Gastrocnemius medialis (tissue), 4 donors: ENCODE measurements at regions not wholly inside any gene's neighbourhood (a gene's known extent, or its start where the extent isn't known, plus 50 kb on each side); places are given as distances from the start of the nearest gene placed in this dataset.

Experiments used
- ATAC-seq, 2 donors: fragments of 150-250 bp; one replicate each; pipeline ENCODE4 v1.9.1; 2016
- DNase-seq, 2 donors: peaks; one replicate each; pipeline ENCODE4 v3.0.0-alpha.2; 2019
- H3K27ac ChIP-seq, 4 donors: fragments of 200-600 bp; sonication (generic); 1 replicate in 1 of 4; 2 replicates in 3 of 4; pipeline ENCODE4 v1.5.1; 2016 to 2018; ENCODE audit warnings: mild to moderate bottlenecking in 2 of 4, moderate library complexity in 1 of 4
- H3K27me3 ChIP-seq, 3 donors: fragments of 200-600 bp; sonication (generic) in 2 of 3; 1 replicate in 1 of 3; 2 replicates in 2 of 3; pipeline versions ENCODE4 v1.5.1 to v1.6.0; 2016 to 2019; ENCODE audit warnings: mild to moderate bottlenecking in 1 of 3, moderate library complexity in 1 of 3
- H3K36me3 ChIP-seq, 2 donors: fragments of 200-600 bp; sonication (generic) in 1 of 2; one replicate each; pipeline ENCODE4 v1.5.1; 2017 to 2018
- H3K4me1 ChIP-seq, 2 donors: fragments of 200-600 bp; sonication (generic) in 1 of 2; one replicate each; pipeline ENCODE4 v1.5.1; 2016 to 2017; ENCODE audit warnings: mild to moderate bottlenecking in 2 of 2
- H3K4me3 ChIP-seq, 4 donors: fragments of 200-600 bp; sonication (generic) in 3 of 4; 1 replicate in 1 of 4; 2 replicates in 3 of 4; pipeline ENCODE4 v1.5.1; 2016 to 2019; ENCODE audit warnings: mild to moderate bottlenecking in 2 of 4
- H3K9me3 ChIP-seq, 3 donors: fragments of 200-600 bp; sonication (generic) in 2 of 3; 1 replicate in 1 of 3; 2 replicates in 2 of 3; pipeline ENCODE4 v1.5.1; 2016 to 2019
- POLR2A ChIP-seq, 2 donors: fragments of 450-650 bp; IDR thresholded peaks; one replicate each; pipeline ENCODE4 v1.6.1; 2017; ENCODE audit warnings: antibody characterized with exemption in 2 of 2, mild to moderate bottlenecking in 2 of 2, moderate library complexity in 2 of 2
- in situ Hi-C, 4 donors: fragments of 200-750 bp; cut with MboI; loops; one replicate each; pipeline versions ENCODE4 v1.15.0 to v1.8.0; 2017; ENCODE audit warnings: low sequenced_read_pairs in 4 of 4
- intact Hi-C: fragments of 100-400 bp; cut with DNase I; formaldehyde crosslinking; loops from one replicate; pipeline ENCODE4 v1.15.1; 2023; ENCODE audit warnings: low total_unique reads
- TF ChIP-seq, protein P1 (sequence below), 5 experiments: fragments of 450-650 bp in 3 of 5; fragments of 200-600 bp in 2 of 5; sonication (generic) in 2 of 5; IDR thresholded peaks in 4 of 5; conservative IDR thresholded peaks in 1 of 5; 1 replicate in 4 of 5; 2 replicates in 1 of 5; pipeline ENCODE4 v1.5.1; 2016 to 2019; ENCODE audit warnings: antibody characterized with exemption in 5 of 5, mild to moderate bottlenecking in 3 of 5, moderate library complexity in 3 of 5

GRCh38 chr1:164983023-164983650 is 373.4 kb downstream of the LMX1A start:
- no peak for ATAC-seq
- intact Hi-C loops, result no loop called here
- peaks cover 3 to 11% of the 10 kb centered on the region in 2 donors for H3K4me1 ChIP-seq

GRCh38 chr1:164982545-164982944 is 374.0 kb downstream of the LMX1A start:
- no peak for ATAC-seq
- no peak for TF ChIP-seq POLR2A (IDR thresholded peaks at IDR 0.05)
- TF ChIP-seq, protein P1, sequence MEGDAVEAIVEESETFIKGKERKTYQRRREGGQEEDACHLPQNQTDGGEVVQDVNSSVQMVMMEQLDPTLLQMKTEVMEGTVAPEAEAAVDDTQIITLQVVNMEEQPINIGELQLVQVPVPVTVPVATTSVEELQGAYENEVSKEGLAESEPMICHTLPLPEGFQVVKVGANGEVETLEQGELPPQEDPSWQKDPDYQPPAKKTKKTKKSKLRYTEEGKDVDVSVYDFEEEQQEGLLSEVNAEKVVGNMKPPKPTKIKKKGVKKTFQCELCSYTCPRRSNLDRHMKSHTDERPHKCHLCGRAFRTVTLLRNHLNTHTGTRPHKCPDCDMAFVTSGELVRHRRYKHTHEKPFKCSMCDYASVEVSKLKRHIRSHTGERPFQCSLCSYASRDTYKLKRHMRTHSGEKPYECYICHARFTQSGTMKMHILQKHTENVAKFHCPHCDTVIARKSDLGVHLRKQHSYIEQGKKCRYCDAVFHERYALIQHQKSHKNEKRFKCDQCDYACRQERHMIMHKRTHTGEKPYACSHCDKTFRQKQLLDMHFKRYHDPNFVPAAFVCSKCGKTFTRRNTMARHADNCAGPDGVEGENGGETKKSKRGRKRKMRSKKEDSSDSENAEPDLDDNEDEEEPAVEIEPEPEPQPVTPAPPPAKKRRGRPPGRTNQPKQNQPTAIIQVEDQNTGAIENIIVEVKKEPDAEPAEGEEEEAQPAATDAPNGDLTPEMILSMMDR (IDR thresholded peaks at IDR 0.05 in 4 of 5, conservative IDR thresholded peaks at IDR 0.05 in 1 of 5), result no peak
- Histone ChIP-seq H3K36me3 (no peaks in the 10 kb centered on the region), H3K27me3 (no peaks in the 10 kb centered on the region), H3K4me1 (peaks cover 3 to 11% of the 10 kb centered on the region in 2 donors), H3K4me3 (no peak overlapping the region), H3K27ac (no peak overlapping the region), H3K9me3 (no peaks in the 10 kb centered on the region)
- DNase-seq, result no peak
- in situ Hi-C loops, result no loop called here
- intact Hi-C loops, result no loop called here

More at GRCh38 chr1:164983023-164983650, 373.4 kb downstream of the LMX1A start:
- no peaks in the 10 kb centered on the region for H3K9me3 ChIP-seq
- no peak overlapping the region for H3K4me3 ChIP-seq
- H3K27me3 ChIP-seq, result no peaks in the 10 kb centered on the region
- H3K27ac ChIP-seq, result no peak overlapping the region
- H3K36me3 ChIP-seq, result no peaks in the 10 kb centered on the region
- TF ChIP-seq POLR2A (IDR thresholded peaks at IDR 0.05), result no peak
- TF ChIP-seq, protein P1 (IDR thresholded peaks at IDR 0.05 in 4 of 5, conservative IDR thresholded peaks at IDR 0.05 in 1 of 5), result no peak
- in situ Hi-C loops, result no loop called here
- no peak for DNase-seq

DNA sequence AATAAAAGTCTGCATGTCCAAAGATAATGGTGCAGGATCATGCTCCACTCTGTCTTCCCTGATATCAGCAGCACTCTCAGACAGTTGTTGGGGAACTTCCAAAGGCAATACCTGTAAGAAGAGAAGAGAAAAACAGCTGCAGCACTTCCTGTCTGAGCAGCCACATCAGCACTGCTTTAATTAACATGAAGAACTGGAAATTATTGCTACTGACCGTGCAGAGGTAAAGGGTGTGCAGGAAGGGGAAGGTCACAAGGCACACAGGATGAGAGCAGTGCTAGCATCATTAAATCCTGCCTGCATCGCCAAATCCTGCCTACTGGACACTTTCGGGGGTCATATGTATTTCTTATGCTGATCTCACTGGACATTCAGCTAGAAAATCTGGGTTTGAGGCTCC is 379.0 kb downstream of the LMX1A start:
- ATAC-seq, result no peak
- H3K9me3 ChIP-seq, result no peaks in the 10 kb centered on the region
- peaks cover 3 to 7% of the 10 kb centered on the region in 2 donors for H3K4me1 ChIP-seq
- TF ChIP-seq, protein P1 (IDR thresholded peaks at IDR 0.05 in 4 of 5, conservative IDR thresholded peaks at IDR 0.05 in 1 of 5), result no peak
- no peak for TF ChIP-seq POLR2A (IDR thresholded peaks at IDR 0.05)
- H3K27ac ChIP-seq, result no peak overlapping the region
- no peaks in the 10 kb centered on the region for H3K36me3 ChIP-seq
- DNase-seq, result no peak
- no peak overlapping the region for H3K4me3 ChIP-seq
- in situ Hi-C loops (no loop called here), intact Hi-C loops (no loop called here)
- H3K27me3 ChIP-seq, result no peaks in the 10 kb centered on the region

DNA sequence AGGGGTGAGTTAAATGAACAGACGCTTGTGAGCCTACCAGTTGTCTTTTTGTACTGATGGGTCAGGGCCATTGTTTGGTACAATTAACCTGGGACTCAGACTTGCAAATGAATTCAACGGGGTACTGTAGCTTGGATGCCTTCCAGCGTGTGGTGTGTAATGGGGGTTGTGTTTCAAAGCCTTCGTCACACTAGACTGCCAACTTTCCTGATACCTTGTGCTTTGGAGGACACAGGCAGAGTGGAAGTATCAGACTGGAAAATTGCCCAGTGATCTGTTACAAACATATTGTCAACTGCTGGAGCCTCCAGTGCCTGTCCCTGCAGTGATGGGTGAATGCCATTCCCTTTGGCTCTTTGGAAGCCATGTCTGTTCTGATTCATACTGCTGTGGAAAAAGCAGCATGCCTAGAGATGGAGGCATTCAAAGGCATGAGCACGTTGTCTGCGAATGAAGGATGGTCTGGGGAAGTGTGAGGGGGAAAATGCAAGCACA is 384.5 kb downstream of the LMX1A start:
- Histone ChIP-seq H3K36me3 (no peaks in the 10 kb centered on the region), H3K9me3 (no peaks in the 10 kb centered on the region), H3K27ac (no peak overlapping the region), H3K4me1 (no peaks in the 10 kb centered on the region), H3K4me3 (no peak overlapping the region), H3K27me3 (no peaks in the 10 kb centered on the region)
- intact Hi-C loops (no loop called here), in situ Hi-C loops (no loop called here)
- ATAC-seq (no peak), DNase-seq (no peak)
- TF ChIP-seq, protein P1 (IDR thresholded peaks at IDR 0.05 in 4 of 5, conservative IDR thresholded peaks at IDR 0.05 in 1 of 5), result no peak
- TF ChIP-seq POLR2A (IDR thresholded peaks at IDR 0.05), result no peak

- Histone ChIP-seq H3K36me3 (no peaks in the 10 kb centered on the region), H3K4me1 (no peaks in the 10 kb centered on the region), H3K9me3 (no peaks in the 10 kb centered on the region), H3K27ac (no peak overlapping the region), H3K27me3 (no peaks in the 10 kb centered on the region), H3K4me3 (no peak overlapping the region)
- ATAC-seq (no peak), DNase-seq (no peak)
- no peak for TF ChIP-seq POLR2A (IDR thresholded peaks at IDR 0.05)
- TF ChIP-seq, protein P1 (IDR thresholded peaks at IDR 0.05 in 4 of 5, conservative IDR thresholded peaks at IDR 0.05 in 1 of 5), result no peak
- intact Hi-C loops (no loop called here), in situ Hi-C loops (no loop called here)
Measured at GRCh38 chr1:164971391-164971790, 385.1 kb downstream of the LMX1A start.
